ENCODE measurements at regions not wholly inside any gene's neighbourhood (a gene's known extent, or its start where the extent isn't known, plus 50 kb on each side); places are given as distances from the start of the nearest gene placed in this dataset.

- TF ChIP-seq CTCF (IDR thresholded peaks at IDR 0.05) (no peak), POLR2A (IDR thresholded peaks at IDR 0.05) (no peak)
These were observed 109.3 kb downstream of the DKK1 start for GRCh38 chr10:52423369-52423768.
